Transverse colon (tissue), 4 donors: ENCODE measurements at regions not wholly inside any gene's neighbourhood (a gene's known extent, or its start where the extent isn't known, plus 50 kb on each side); places are given as distances from the start of the nearest gene placed in this dataset.

ENCODE experiments used
- DNase-seq: peaks from one replicate; pipeline ENCODE4 v3.0.0-alpha.2; 2019
- H3K27ac ChIP-seq, 4 donors: fragments of 200-600 bp; sonication (generic); 2 replicates each; pipeline ENCODE4 v1.5.1; 2016 to 2018; ENCODE audit warnings: inconsistent platforms in 4 of 4
- H3K27me3 ChIP-seq: fragments of 200-600 bp; sonication (generic); 2 replicates; pipeline ENCODE4 v1.5.1; 2017; ENCODE audit warnings: inconsistent platforms
- H3K36me3 ChIP-seq, 4 donors: fragments of 200-600 bp; sonication (generic); 2 replicates each; pipeline ENCODE4 v1.5.1; 2017 to 2019; ENCODE audit warnings: inconsistent platforms in 4 of 4
- H3K4me1 ChIP-seq, 4 donors: fragments of 200-600 bp; sonication (generic); 2 replicates each; pipeline ENCODE4 v1.5.1; 2017 to 2020; ENCODE audit warnings: inconsistent platforms in 4 of 4
- H3K4me3 ChIP-seq, 4 donors: fragments of 200-600 bp; sonication (generic); 1 replicate in 1 of 4; 2 replicates in 3 of 4; pipeline versions ENCODE4 v1.5.1 to v1.6.1; 2017 to 2019; ENCODE audit warnings: inconsistent platforms in 4 of 4
- H3K9me3 ChIP-seq, 2 donors: fragments of 200-600 bp; sonication (generic); 2 replicates each; pipeline ENCODE4 v1.5.1; 2017 to 2019; ENCODE audit warnings: inconsistent platforms in 2 of 2
- CTCF ChIP-seq, 5 experiments: fragments of 200-600 bp in 3 of 5; fragments of 450-650 bp in 2 of 5; sonication (generic) in 3 of 5; IDR thresholded peaks; 1 replicate in 2 of 5; 2 replicates in 3 of 5; pipeline ENCODE4 v1.5.1; 2016 to 2017; ENCODE audit warnings: antibody characterized with exemption in 5 of 5, inconsistent platforms in 3 of 5, mild to moderate bottlenecking in 2 of 5, moderate library complexity in 1 of 5
- EP300 ChIP-seq: sonication (generic); formaldehyde crosslinking; IDR thresholded peaks from one replicate; pipeline ENCODE4 v1.6.1; 2017; ENCODE audit warnings: antibody characterized with exemption, low read depth
- POLR2A ChIP-seq: fragments of 450-650 bp; IDR thresholded peaks from one replicate; pipeline ENCODE4 v1.6.1; 2016; ENCODE audit warnings: antibody characterized with exemption, mild to moderate bottlenecking, moderate library complexity
- POLR2AphosphoS5 ChIP-seq, 3 donors: sonication (generic); formaldehyde crosslinking; IDR thresholded peaks; one replicate each; pipeline ENCODE4 v1.6.1; 2016; ENCODE audit warnings: antibody characterized with exemption in 3 of 3
- WGBS, 2 donors: methylation state at CpG; one replicate each; pipeline ENCODE4 v1.1.5; 2018; ENCODE audit warnings: low coverage in 1 of 2; 5-methylcytosine and 5-hydroxymethylcytosine counted together
- in situ Hi-C, 4 donors: fragments of 200-750 bp; cut with MboI; loops; one replicate each; pipeline versions ENCODE4 v1.15.0 to v1.15.1; 2017; ENCODE audit warnings: low sequenced_read_pairs in 3 of 4, low pct_ligation_motif_present in 1 of 4, low pct_unique_long_range_greater_than_20kb in 1 of 4
- intact Hi-C: fragments of 100-400 bp; cut with DNase I; formaldehyde crosslinking; loops from one replicate; pipeline ENCODE4 v1.15.1; 2023; ENCODE audit warnings: low total_unique reads

- 89% methylated on average over 16 of the region's 24 CpGs; no CpG with 5 or more reads in 1 of the 2 donors for WGBS, 2 donors
- TF ChIP-seq POLR2AphosphoS5 (IDR thresholded peaks at IDR 0.05), result no peak
- TF ChIP-seq CTCF (IDR thresholded peaks at IDR 0.05), result no peak
- TF ChIP-seq POLR2A, result no peak
- TF ChIP-seq EP300, result no peak
- peaks cover 0 to 3% of the 10 kb centered on the region in 2 donors for H3K9me3 ChIP-seq
- no peaks in the 10 kb centered on the region for H3K27me3 ChIP-seq
- no peak for DNase-seq
- intact Hi-C loops (no loop called here), in situ Hi-C loops (no loop called here)
- no peaks in the 10 kb centered on the region for H3K36me3 ChIP-seq
- H3K27ac ChIP-seq, result no peak overlapping the region
- H3K4me1 ChIP-seq, result no peaks in the 10 kb centered on the region
- H3K4me3 ChIP-seq, result no peak overlapping the region
Measured at GRCh38 chr4:189313861-189314513, 626.7 kb upstream of the FRG1 start.

- no peaks in the 10 kb centered on the region for H3K4me1 ChIP-seq
- intact Hi-C loops, result no loop called here
- no peak for DNase-seq
- no peaks in the 10 kb centered on the region for H3K36me3 ChIP-seq
- H3K4me3 ChIP-seq, result no peak overlapping the region
- in situ Hi-C loops, result no loop called here
- H3K27me3 ChIP-seq, result no peaks in the 10 kb centered on the region
- TF ChIP-seq CTCF (IDR thresholded peaks at IDR 0.05) (no peak), POLR2A (no peak), EP300 (no peak), POLR2AphosphoS5 (IDR thresholded peaks at IDR 0.05) (no peak)
- 81 to 93% methylated on average over 3 to 6 of the region's 6 CpGs for WGBS, 2 donors
- H3K27ac ChIP-seq, result no peak overlapping the region
- peaks cover 0 to 3% of the 10 kb centered on the region in 2 donors for H3K9me3 ChIP-seq
Measured at GRCh38 chr4:189322426-189322825, 618.2 kb upstream of the FRG1 start.

- peaks cover 0 to 3% of the 10 kb centered on the region in 2 donors for H3K9me3 ChIP-seq
- 86 to 88% methylated on average over 3 of the region's 3 CpGs for WGBS, 2 donors
- H3K27me3 ChIP-seq, result no peaks in the 10 kb centered on the region
- H3K4me3 ChIP-seq, result no peak overlapping the region
- no peak for TF ChIP-seq EP300
- no peak for TF ChIP-seq POLR2A
- no peak for TF ChIP-seq CTCF (IDR thresholded peaks at IDR 0.05)
- no peak for TF ChIP-seq POLR2AphosphoS5 (IDR thresholded peaks at IDR 0.05)
- H3K36me3 ChIP-seq, result no peaks in the 10 kb centered on the region
- H3K27ac ChIP-seq, result no peak overlapping the region
- intact Hi-C loops, result no loop called here
- no peak for DNase-seq
- no peaks in the 10 kb centered on the region for H3K4me1 ChIP-seq
- in situ Hi-C loops, result no loop called here
Measured at GRCh38 chr4:189341881-189342280, 598.8 kb upstream of the FRG1 start.

- Histone ChIP-seq H3K9me3 (no peaks in the 10 kb centered on the region), H3K36me3 (no peaks in the 10 kb centered on the region), H3K4me1 (no peaks in the 10 kb centered on the region), H3K4me3 (no peak overlapping the region), H3K27me3 (no peaks in the 10 kb centered on the region), H3K27ac (no peak overlapping the region)
- 92% methylated on average over 15 to 31 of the region's 33 CpGs for WGBS, 2 donors
- in situ Hi-C loops, result no loop called here
- TF ChIP-seq POLR2A, result no peak
- intact Hi-C loops, result no loop called here
- no peak for DNase-seq
Measured at GRCh38 chr4:189355590-189355989, 585.1 kb upstream of the FRG1 start.

- no peaks in the 10 kb centered on the region for H3K27me3 ChIP-seq
- no peak for DNase-seq
- 88 to 91% methylated on average over 7 of the region's 7 CpGs for WGBS, 2 donors
- H3K4me1 ChIP-seq, result no peaks in the 10 kb centered on the region
- H3K4me3 ChIP-seq, result no peak overlapping the region
- no peaks in the 10 kb centered on the region for H3K9me3 ChIP-seq
- TF ChIP-seq EP300, result no peak
- intact Hi-C loops, result no loop called here
- no peaks in the 10 kb centered on the region for H3K36me3 ChIP-seq
- in situ Hi-C loops, result no loop called here
- no peak overlapping the region for H3K27ac ChIP-seq
Measured at GRCh38 chr4:189362364-189362763, 578.3 kb upstream of the FRG1 start.
